Gastrocnemius medialis (tissue), 4 donors: ENCODE measurements at regions not wholly inside any gene's neighbourhood (a gene's known extent, or its start where the extent isn't known, plus 50 kb on each side); places are given as distances from the start of the nearest gene placed in this dataset.

Source experiments
- CTCF ChIP-seq, 5 experiments: fragments of 450-650 bp in 3 of 5; fragments of 200-600 bp in 2 of 5; sonication (generic) in 2 of 5; IDR thresholded peaks in 4 of 5; conservative IDR thresholded peaks in 1 of 5; 1 replicate in 4 of 5; 2 replicates in 1 of 5; pipeline ENCODE4 v1.5.1; 2016 to 2019; ENCODE audit warnings: antibody characterized with exemption in 5 of 5, mild to moderate bottlenecking in 3 of 5, moderate library complexity in 3 of 5
- POLR2A ChIP-seq, 2 donors: fragments of 450-650 bp; IDR thresholded peaks; one replicate each; pipeline ENCODE4 v1.6.1; 2017; ENCODE audit warnings: antibody characterized with exemption in 2 of 2, mild to moderate bottlenecking in 2 of 2, moderate library complexity in 2 of 2

DNA sequence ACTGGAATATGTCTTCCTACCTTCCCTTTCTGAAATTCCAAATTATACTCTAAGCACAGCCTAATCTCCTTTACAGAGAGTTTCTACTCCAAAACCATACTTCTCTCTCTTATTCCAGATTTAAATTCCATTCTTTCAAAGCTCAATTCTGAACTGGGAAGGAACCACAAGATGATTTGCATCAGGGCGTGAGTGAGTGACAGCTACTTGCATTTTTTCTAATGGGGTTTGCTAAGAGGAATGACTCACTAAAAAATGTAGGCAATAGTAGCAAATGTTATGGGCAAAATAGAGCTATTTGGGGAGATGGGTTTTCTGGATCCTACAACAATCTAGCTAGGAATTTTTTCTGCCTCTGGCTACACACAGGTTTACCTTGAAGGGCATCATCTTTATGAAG is 244.6 kb upstream of the PSMD7 start:
- no peak for TF ChIP-seq CTCF (IDR thresholded peaks at IDR 0.05 in 4 of 5, conservative IDR thresholded peaks at IDR 0.05 in 1 of 5)
- no peak for TF ChIP-seq POLR2A (IDR thresholded peaks at IDR 0.05)
